ENCODE measurements at regions not wholly inside any gene's neighbourhood (a gene's known extent, or its start where the extent isn't known, plus 50 kb on each side); places are given as distances from the start of the nearest gene placed in this dataset.

DNA sequence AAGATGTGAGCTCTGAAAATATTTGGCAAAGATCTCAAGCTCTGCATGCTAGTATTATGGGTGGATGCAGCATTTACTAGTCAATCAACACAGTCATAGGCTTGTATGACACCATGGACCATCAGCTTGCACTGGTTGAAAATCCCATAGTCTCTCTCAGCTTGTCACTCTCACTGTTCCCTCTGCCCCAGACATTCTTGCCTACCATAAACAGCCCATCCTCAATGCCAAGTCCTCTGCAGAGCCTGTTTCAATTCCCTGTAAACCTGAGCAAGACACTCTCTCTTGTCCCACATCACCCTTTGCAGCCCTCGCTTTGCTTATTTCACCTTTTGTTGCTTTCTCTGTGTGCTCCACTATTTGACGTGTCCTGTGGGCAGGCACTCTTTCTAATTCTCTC, 264.6 kb downstream of the ICE1 start:
- no peak for DNase-seq (ENCODE audit: low read depth)

DNA sequence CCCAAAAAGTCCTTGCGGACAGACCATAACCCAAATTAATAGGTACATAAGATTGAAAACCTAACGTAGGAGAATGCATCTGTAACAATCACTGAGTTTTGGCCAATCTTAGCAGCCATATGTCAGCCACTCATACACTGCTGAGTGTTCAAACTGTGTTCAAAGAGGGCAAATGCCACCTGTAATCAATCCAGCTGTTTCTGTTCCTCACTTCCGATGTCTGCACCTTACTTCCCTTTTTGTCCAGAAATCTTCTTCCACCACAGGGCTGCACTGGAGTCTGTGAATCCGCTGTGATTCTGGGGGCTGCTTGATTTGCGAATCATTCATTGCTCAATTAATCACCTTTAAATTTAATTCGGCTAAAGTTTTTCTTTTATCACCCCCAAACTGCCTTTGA, 263.9 kb downstream of the ICE1 start:
- DNase-seq (ENCODE audit: low read depth): no peak

DNA sequence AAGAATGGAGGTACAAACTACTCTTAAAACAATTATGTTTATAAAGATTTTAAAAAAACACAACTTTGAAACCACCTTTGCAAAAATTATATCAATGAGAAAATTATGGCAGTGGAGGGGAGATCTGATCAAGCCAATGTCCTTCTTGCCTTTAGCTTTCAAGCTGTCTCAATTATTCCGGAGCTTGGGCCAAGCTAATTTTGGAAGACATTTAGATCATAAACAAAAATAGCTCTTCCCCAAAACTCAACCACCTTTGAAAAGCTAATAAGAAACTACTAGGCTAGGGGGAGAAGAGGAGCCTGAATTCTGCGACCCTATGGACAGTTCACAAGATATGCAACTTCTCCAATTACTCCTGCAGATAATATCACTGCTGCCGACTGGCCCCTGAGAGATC, 263.3 kb downstream of the ICE1 start:
- DNase-seq (ENCODE audit: low read depth): no peak

DNA sequence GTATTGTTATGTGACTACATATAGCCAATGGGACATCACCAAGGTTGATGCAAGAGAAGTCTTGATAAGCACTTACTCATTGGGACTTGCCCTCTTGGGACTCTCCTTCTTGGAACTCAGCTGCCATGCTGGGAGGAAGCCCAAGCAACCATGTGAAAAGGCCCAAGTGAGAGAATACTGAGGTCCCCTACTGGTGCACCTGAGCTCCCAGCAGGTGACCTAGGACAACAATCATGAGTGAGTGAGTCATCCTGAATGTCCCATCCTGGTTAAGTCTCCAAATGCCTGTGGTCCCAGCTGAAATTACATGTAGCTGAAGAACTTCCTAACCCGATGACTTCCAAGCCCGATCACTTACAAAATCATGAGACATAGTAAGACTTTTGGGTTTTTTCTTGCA, 260.7 kb downstream of the ICE1 start:
- no peak for DNase-seq (ENCODE audit: low read depth)

DNA sequence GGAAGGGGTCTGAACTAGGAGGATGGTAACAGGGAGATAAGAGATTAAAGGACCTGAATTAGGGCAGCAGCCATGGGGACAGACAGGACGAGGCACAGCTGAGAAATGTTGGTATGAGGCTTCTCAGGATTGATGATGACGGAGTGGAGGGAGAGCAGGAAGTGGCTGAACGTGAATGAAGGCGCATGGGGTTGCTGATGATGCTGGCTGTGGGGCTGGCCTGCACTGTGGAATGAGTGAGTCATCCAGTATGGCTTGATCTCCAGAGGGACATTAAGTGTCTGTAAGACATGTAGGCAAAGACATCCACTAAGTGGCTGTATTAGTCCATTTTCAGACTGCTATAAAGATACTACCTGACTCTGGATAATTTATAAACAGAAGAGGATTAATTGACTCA, 256.4 kb downstream of the ICE1 start:
- DNase-seq (ENCODE audit: low read depth): no peak

DNA sequence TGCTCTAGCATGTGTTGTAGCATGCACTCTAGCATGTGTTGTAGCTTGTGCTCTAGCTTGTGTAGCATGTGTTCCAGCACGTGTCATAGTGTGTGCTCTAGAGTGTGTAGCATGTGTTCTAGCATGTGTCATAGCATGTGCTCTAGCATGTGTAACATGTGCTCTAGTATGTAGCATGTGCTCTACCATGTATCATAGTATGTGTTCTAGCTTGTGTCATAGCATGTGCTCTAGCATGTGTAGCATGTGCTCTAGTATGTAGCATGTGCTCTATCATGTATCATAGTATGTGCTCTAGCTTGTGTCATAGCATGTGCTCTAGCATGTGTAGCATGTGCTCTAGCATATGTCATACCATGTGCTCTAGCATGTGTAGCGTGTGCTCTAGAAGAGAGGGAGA, 255.3 kb downstream of the ICE1 start:
- no peak for DNase-seq (ENCODE audit: low read depth)

DNA sequence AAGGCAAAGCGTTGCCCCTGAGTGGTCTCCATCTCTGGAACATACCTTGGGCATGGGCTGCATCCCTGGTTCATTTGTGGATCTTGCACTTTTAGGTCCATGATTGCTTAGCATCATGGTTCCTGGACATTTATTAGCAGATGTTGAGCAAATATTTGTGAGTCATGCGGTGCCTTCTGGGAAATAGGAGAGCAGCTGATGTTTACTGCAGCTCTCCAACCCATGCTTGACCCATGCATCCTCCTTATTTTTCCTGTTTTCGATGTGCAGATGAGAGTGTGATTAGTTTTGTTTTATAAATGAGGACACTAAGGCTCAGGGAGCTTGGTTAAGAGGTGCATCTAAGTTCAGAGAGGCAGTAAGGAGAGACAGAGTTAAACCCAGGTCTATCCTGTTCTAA, 253.7 kb downstream of the ICE1 start:
- DNase-seq (ENCODE audit: low read depth): no peak

DNA sequence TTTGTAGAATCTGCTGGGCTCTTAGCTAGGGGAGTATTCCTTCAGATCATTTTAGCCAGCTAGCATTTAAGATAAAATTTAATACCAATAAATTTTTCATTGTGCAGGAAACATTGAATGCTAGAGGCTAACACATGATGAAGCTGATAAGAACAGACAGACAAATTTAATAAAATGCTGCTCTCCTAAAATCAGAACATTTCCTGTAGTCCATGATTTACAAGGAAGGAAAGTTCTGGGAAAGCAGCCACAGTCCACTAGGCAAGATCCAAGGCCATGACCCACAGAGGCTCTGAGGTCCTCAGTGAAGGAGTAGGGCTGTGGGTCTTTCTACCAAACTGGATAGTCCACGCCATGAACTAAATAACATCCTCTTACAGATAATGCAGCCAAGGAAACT, 253.0 kb downstream of the ICE1 start:
- no peak for DNase-seq (ENCODE audit: low read depth)

DNA sequence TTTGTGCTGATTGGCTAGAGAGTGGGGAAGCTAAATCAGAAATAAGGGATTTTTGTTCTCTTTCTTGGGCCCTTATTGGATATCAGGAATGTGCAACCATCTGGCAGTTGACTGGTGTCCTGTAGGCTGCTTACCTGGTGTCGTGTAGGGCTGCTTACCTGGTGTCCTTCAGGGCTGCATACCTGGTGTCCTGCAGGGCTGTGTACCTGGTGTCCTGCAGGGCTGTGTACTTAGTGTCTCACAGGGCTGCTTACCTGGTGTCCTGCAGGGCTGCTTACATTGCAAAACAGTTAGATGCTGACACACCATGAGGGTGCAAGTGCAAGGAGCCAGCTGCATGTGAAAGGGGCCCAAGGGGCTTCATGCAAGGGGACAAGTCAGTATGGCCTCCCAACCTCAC, 249.3 kb downstream of the ICE1 start:
- DNase-seq (ENCODE audit: low read depth): no peak

DNA sequence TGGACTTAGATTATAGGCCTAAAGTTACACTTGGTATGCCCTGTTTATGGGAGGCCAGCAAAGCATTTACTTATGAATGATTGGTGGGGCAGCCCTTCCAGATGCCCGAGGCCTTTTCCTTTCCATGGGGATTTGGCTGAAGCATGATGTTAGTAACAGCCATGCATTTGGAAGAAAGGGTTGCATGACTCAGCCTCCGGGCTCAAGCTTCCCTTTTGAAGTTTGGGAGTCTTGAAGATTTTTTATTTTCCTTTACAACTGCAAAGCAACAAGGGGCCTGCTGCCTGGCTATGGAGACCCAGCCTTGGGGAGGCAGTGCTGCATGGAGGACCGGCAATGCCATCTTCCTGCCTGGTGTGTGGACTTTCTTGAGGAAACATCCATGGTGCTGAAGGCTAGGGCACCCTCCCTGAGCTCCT, 244.7 kb downstream of the ICE1 start:
- DNase-seq (ENCODE audit: low read depth): no peak

DNA sequence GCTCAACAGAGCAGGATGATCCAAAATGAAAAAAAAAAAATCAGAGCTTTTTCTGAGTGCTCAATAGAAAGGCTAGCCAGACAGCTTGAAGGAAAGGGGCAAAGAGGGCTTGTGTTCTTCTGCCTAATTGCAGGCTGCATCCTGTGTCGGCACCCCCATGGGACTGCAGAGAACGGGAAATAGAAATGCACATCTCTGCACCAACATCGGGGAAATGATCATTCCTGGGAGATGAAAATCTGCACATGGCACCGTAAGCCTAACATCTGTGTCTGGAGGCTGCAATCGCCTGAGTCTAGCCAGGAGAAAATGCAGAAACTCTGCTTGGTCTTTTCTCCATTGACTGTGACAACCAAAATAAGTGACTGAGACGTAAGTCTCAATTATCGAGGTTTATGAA, 243.9 kb downstream of the ICE1 start:
- DNase-seq (ENCODE audit: low read depth): no peak

DNA sequence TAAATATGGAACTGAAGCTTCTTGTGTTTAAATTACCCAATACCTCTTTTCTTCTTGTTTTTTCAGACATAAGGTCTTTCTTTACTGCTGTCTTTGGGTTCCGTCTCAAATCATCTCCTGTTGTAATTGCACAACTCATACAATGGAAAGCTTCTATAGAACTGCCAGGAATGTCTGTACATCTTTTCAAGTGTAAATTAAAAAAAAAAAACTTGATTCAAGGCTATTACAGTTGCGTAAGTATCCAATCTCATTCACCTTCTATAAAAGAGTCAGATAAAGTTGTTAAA, 243.5 kb downstream of the ICE1 start:
- DNase-seq (ENCODE audit: low read depth): no peak

DNA sequence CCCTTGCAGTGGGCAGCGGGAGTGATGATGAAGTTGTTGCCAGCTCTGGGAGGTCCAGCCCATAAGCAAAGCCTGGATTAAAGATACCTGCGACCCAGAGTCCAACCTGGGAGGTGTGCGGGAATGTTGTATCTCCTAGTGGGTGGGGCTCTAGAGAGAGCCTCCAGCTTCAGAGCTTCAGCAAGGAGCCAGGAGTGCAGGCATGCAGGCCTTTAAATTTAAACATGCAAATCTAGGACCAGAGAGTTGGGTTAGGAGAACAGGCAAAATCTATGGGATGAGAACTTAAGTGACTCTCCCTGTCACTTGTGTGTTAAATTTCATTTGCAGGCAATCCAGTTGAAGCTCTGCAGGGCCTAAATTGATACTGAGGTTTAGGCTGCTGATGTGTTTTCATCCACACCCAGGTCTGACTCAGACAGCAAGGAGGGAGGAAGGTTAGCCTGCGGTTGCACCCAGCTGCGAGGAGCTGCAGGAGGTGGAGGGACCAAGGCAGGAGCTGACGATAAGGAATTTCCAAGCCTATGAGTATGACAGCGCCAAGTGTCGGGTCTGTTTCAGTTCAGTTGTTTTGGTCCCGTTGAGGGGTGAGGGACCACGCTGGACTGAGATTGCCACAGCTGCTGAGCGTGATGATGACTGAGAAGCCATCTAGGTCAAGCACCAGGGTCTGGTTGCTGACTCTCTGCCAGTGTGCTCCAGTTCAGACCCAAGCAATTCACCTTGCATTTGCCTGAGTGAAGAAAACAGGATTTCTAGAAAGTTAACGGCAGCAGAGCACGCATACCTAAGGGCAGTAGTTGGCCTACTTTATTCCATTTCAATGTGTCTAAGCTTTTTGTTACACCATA, 243.0 kb downstream of the ICE1 start:
- no peak for DNase-seq (ENCODE audit: low read depth)

DNA sequence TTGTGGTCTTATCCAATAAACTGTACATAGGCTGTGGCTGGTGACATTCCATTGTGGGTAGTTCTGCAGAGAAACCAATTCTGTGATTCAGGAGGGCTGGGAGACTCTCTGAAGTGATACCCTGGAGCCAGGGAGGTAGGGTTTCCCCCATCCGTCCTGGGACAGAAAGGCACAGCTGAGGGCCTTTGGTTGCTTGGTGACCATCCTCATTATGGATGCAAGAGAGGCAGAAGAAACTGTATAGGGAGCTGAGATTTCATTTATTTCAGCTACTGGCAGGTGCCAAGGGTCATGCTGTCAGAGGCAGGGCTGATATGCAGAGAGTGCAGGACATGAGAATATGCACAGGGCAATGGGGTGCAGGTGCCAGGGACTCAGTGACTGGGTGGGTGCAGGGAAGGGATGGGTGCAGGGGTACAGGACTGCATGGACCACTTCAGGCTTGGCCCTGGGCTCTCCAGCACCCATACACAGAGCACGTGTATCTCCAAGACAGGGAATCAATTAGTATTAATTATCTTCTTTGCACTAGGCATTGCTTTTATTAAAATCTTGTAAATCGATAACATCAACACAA, 236.5 kb downstream of the ICE1 start:
- no peak for DNase-seq (ENCODE audit: low read depth)

DNA sequence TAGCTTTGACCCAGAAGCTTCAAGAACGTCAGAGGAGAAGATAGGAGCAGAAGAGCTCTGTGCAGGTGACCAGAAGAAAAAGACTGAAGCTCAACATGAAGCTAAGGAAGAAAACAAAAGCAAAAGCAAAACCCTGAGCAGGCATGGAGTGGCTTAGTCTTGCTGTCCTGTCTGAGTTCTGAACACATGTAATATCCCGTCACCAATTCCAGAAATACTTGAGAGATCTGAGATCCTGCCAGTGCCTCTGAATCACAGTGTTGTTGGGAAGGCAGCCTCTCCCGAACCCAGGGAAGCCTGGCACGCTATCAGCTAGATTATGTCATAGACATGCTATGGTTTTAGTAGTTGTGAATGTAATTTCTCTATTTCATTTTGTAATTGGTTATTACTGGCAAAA, 235.7 kb downstream of the ICE1 start:
- no peak for DNase-seq (ENCODE audit: low read depth)

DNA sequence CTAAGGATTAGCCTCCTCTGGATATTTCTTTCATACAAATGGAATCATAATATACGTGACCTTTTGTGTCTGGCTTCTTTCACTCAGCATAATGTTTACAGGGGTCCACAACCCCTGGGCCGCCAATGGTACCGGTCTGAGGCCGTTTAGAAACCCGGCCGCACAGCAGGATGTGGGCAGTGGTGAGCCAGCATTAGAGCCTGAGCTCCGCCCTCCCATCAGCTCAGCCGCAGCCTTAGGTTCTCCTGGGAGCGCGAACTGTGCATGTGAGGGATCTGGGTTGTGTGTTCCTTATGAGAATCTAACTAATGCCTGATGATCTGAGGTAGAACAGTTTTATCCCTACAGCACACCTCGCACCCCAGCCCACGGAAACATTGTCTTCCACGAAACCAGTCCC, 229.7 kb downstream of the ICE1 start:
- DNase-seq (ENCODE audit: low read depth): no peak

DNA sequence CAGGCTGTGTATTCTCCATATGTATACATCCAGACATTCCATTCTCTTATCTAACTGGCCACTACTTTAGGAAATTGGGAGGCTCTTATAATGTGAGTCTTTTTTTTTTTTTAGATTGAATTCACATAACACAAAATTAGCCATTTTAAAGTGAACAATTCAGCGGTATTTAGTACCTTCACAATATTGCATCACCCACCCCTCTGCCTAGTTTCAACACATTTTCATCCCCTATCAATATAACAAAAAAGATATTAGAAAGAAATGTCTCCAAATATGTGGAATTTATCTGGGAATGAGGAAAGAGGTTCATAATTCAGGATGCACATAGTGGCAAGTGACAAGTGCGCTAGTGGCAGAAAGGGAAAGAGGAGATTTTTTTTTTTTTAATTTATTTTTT, 228.5 kb downstream of the ICE1 start:
- no peak for DNase-seq (ENCODE audit: low read depth)

DNA sequence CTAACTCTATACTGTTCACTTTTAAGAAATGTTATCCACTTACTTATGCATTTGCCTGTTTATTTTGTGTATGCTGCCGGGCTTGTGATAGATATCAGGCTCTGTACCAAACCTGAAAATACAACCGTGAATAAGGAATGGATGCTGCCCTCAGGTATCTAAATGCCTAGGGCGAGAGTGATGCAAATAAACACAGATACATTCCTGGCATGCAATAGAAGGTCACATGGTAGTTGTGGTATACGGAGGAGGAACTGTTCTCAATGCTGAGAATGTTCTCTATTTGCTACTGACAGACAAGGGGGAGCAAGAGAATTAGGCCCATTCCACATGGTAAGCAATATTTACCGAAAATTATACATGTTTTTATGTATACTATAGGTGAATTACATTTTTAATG, 227.8 kb downstream of the ICE1 start:
- no peak for DNase-seq (ENCODE audit: low read depth)

DNA sequence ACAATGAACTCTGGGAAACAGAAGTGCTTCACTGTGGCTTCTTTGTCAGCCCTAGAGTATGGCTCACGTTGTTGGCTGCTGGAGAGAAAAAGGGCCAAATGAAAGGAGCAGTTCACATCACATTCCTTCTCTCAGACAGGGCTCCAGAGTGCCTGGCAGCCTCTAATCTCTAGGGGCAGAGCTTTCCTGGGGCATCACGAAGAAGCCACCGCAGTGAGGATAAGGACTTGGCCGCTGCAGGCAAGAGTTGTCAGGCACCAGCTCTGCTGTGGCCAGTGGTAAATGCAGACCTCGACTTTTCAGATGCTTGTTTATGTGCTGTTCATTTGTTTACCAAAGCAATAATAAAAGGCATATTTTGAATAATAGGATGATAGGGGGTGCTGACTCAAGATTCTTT, 227.2 kb downstream of the ICE1 start:
- no peak for DNase-seq (ENCODE audit: low read depth)

DNA sequence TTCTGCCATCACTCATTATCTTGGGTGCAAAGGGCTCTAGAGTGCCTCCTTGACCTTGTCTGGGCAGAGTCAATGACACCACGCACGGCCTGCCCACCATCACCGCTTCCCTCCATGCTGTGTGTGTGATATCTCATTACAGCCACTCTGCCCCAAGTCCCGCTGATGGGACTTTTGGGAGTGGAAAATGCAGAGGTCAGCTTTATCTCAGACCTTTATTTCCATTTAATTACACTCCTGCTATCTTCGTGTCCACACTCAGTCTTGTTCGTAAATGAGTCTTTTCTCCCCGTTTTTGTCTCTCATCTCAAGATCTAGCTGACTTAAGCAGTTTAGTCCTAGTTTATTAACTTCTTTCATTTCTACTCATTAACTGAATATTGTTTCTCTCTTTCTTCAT, 226.2 kb downstream of the ICE1 start:
- no peak for DNase-seq (ENCODE audit: low read depth)

DNA sequence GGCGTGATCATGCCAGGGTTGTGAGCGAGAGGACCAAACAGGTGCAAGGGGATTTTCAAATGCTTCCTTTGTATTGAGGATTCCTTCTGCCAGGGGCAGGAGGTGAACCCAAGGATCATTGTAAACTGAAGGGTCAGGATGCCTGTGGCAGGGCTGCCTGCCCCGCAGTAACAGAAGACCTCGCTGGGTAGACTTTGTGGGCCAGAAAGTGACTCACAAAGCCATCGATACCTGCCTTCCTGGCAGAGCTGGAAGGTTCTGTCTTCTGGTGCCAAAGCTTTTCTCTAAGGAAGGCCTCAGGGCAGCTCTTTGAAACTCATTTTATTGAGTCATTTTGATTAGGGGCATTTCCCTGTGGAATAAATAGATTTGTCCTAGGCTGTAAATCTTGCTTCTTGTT, 223.4 kb downstream of the ICE1 start:
- no peak for DNase-seq (ENCODE audit: low read depth)

DNA sequence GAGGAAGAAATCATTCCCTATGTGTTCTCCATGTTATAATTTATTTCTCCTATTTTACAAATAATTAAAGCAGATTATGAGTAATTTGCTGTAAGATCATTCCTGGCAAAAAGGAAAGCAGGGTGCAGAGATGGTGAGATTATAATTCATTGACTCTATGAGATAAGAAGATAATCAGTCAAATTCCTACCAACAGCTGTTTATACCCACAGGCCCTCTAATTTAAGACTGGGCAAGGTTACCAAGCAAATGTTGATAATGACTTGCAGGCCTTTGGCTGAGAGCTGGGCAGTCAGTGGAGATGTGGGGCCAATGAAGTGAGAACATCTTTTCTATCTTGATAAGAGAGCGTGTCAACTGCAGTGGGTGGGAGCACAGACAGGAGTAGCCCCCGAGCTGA, 222.7 kb downstream of the ICE1 start:
- DNase-seq (ENCODE audit: low read depth): no peak

DNA sequence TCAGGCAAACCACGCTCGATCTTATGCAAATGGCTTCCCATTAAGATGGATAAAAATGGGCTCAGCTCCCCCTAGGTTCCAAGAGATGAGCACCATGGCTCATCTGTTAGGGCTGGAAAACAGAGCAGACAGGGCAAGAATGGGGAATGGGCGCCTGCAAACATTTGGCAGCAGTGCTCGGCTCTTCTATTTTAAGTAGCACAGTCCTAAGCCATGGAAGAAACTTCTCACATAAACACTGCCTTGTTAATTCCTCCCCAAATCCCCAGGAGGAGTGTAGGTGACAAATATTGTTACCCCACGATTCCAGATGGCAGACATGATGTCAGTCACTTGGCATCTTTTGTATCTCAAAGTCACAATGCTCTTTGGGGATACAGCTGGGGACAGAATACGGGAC, 221.8 kb downstream of the ICE1 start:
- DNase-seq (ENCODE audit: low read depth): no peak

DNA sequence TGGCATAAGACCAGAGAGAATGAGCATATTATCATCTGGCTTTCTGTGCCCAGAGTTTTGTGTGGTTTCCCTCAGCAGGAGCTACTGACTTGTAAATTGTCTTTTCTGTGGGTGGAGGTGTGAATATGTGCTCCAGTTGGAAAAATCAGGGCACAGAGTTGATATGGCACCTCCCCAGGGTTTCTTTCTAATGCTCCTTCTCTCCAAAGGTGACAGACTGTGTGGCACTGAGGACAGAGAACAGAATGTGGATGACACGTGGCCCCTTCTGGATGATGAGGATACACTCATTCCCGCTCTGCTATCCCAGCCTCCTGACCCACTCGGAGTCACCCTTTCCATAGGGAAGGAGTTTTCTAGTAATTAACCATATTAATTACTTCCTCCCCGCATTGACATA, 221.0 kb downstream of the ICE1 start:
- no peak for DNase-seq (ENCODE audit: low read depth)
